ENCODE measurements at regions not wholly inside any gene's neighbourhood (a gene's known extent, or its start where the extent isn't known, plus 50 kb on each side); places are given as distances from the start of the nearest gene placed in this dataset.

GRCh38 chr10:90579602-90580242 is 278.1 kb downstream of the HTR7 start:
- FAIRE-seq (no peak), DNase-seq (no peak)
- no peak overlapping the region for H3K9ac ChIP-seq (ENCODE audit: low read length in 3 of 3)
- intact Hi-C loops (cut with DNase I), result no loop called here
- H3K4me3 ChIP-seq (ENCODE audit: low read length in 3 of 3), result no peak overlapping the region
- H3K36me3 ChIP-seq (ENCODE audit: control insufficient read depth in 2 of 3, insufficient read depth in 3 of 3, low read length in 3 of 3), result no peaks in the 10 kb centered on the region
- no peaks in the 10 kb centered on the region for H3K4me1 ChIP-seq (ENCODE audit: control insufficient read depth in 2 of 3, insufficient read depth in 2 of 3, low read depth in 1 of 3, low read length in 3 of 3)
- H3K9me3 ChIP-seq (ENCODE audit: control insufficient read depth in 2 of 3, insufficient read depth in 1 of 3, low read length in 3 of 3), result no peaks in the 10 kb centered on the region
- no peak overlapping the region for H3K27ac ChIP-seq (ENCODE audit: low read depth in 2 of 2, low read length in 2 of 2)
- TF ChIP-seq CTCF (IDR thresholded peaks at IDR 0.05; ENCODE audit: borderline replicate concordance, extremely low read depth, insufficient read depth), result no peak
- H3K27me3 ChIP-seq (ENCODE audit: control insufficient read depth, insufficient read depth, low read length), result no peaks in the 10 kb centered on the region

GRCh38 chr10:90583416-90583815 is 274.4 kb downstream of the HTR7 start:
- no peak overlapping the region for H3K4me3 ChIP-seq (ENCODE audit: low read length in 3 of 3)
- DNase-seq (no peak), FAIRE-seq (no peak)
- H3K36me3 ChIP-seq (ENCODE audit: control insufficient read depth in 2 of 3, insufficient read depth in 3 of 3, low read length in 3 of 3), result no peaks in the 10 kb centered on the region
- H3K4me1 ChIP-seq (ENCODE audit: control insufficient read depth in 2 of 3, insufficient read depth in 2 of 3, low read depth in 1 of 3, low read length in 3 of 3), result no peaks in the 10 kb centered on the region
- no peak overlapping the region for H3K27ac ChIP-seq (ENCODE audit: low read depth in 2 of 2, low read length in 2 of 2)
- H3K9ac ChIP-seq (ENCODE audit: low read length in 3 of 3), result no peak overlapping the region
- intact Hi-C loops (cut with DNase I), result no loop called here
- H3K9me3 ChIP-seq (ENCODE audit: control insufficient read depth in 2 of 3, insufficient read depth in 1 of 3, low read length in 3 of 3), result no peaks in the 10 kb centered on the region
- no peak for TF ChIP-seq CTCF (IDR thresholded peaks at IDR 0.05; ENCODE audit: borderline replicate concordance, extremely low read depth, insufficient read depth)
- no peaks in the 10 kb centered on the region for H3K27me3 ChIP-seq (ENCODE audit: control insufficient read depth, insufficient read depth, low read length)

- Histone ChIP-seq H3K36me3 (ENCODE audit: control insufficient read depth in 2 of 3, insufficient read depth in 3 of 3, low read length in 3 of 3) (no peaks in the 10 kb centered on the region), H3K27me3 (ENCODE audit: control insufficient read depth, insufficient read depth, low read length) (no peaks in the 10 kb centered on the region), H3K4me3 (ENCODE audit: low read length in 3 of 3) (no peak overlapping the region), H3K9me3 (ENCODE audit: control insufficient read depth in 2 of 3, insufficient read depth in 1 of 3, low read length in 3 of 3) (no peaks in the 10 kb centered on the region), H3K27ac (ENCODE audit: low read depth in 2 of 2, low read length in 2 of 2) (no peak overlapping the region), H3K4me1 (ENCODE audit: control insufficient read depth in 2 of 3, insufficient read depth in 2 of 3, low read depth in 1 of 3, low read length in 3 of 3) (no peaks in the 10 kb centered on the region), H3K9ac (ENCODE audit: low read length in 3 of 3) (no peak overlapping the region)
- TF ChIP-seq CTCF (IDR thresholded peaks at IDR 0.05; ENCODE audit: borderline replicate concordance, extremely low read depth, insufficient read depth), result no peak
- FAIRE-seq, result no peak
- intact Hi-C loops (cut with DNase I), result no loop called here
- DNase-seq, result no peak
Observed at GRCh38 chr10:90587081-90587491, 270.8 kb downstream of the HTR7 start.

GRCh38 chr10:90587561-90587960 is 270.3 kb downstream of the HTR7 start:
- H3K9ac ChIP-seq (ENCODE audit: low read length in 3 of 3), result no peak overlapping the region
- H3K4me1 ChIP-seq (ENCODE audit: control insufficient read depth in 2 of 3, insufficient read depth in 2 of 3, low read depth in 1 of 3, low read length in 3 of 3), result no peaks in the 10 kb centered on the region
- no peaks in the 10 kb centered on the region for H3K9me3 ChIP-seq (ENCODE audit: control insufficient read depth in 2 of 3, insufficient read depth in 1 of 3, low read length in 3 of 3)
- H3K36me3 ChIP-seq (ENCODE audit: control insufficient read depth in 2 of 3, insufficient read depth in 3 of 3, low read length in 3 of 3), result no peaks in the 10 kb centered on the region
- no peak for FAIRE-seq
- intact Hi-C loops (cut with DNase I), result no loop called here
- H3K4me3 ChIP-seq (ENCODE audit: low read length in 3 of 3), result no peak overlapping the region
- no peak for TF ChIP-seq CTCF (IDR thresholded peaks at IDR 0.05; ENCODE audit: borderline replicate concordance, extremely low read depth, insufficient read depth)
- no peaks in the 10 kb centered on the region for H3K27me3 ChIP-seq (ENCODE audit: control insufficient read depth, insufficient read depth, low read length)
- no peak overlapping the region for H3K27ac ChIP-seq (ENCODE audit: low read depth in 2 of 2, low read length in 2 of 2)
- DNase-seq, result no peak

Data from kidney (tissue), 13 donors.